ENCODE measurements at regions not wholly inside any gene's neighbourhood (a gene's known extent, or its start where the extent isn't known, plus 50 kb on each side); places are given as distances from the start of the nearest gene placed in this dataset.

DNA sequence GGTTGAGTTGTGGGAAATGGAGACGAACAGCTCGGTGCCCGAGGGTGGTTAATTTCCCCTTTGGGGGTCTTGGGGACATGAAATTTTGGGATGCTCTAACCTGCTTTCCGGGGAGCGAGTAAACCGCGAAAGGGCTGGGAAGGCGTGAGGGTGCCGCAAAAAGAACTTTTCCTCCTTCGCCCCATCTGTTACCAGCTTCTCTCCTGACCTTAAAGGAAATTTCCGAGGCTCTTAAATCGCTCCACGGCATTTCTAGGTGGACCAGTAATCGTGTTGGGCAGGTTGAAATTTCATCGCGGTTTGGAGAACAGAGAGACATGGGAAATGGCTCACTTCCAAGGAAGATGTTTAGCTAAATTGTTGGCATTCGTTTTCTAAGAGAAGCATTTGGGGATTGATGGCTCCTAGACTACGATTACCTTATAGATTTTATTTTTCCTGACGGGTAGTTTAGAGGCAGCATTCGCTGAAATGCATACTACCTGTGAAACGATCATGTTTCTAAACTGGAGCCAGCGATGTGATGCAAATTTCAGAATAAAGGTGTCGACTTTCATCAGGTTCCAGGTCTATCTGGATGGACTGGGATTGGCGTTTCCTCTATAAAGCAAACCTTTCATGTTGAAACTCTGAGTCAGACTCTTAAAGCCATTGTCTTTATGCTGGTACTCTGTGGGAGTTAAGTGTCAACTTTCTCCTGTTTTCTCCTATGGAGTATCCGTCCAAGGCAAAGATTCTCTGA, 414.5 kb downstream of the PCNX1 start:
- Histone ChIP-seq H3K4me1 (ENCODE audit: control insufficient read depth, insufficient read depth, low read length) (peaks cover 5% of the 10 kb centered on the region), H2BK15ac (ENCODE audit: low read depth, low read length) (peak overlapping the region; percentile 0; the same call in 1 of the 3 replicates), H3K4me3 (ENCODE audit: insufficient read depth, low read depth, low read length) (peak overlapping the region; percentile 96), H4K8ac (ENCODE audit: low read depth in 2 of 2, low read length in 2 of 2) (peak overlapping the region; percentile 18 to 19), H4K91ac (ENCODE audit: insufficient read depth, low read depth, low read length) (peak overlapping the region; percentile 84), H3K36me3 (ENCODE audit: control insufficient read depth, insufficient read depth, low read length) (no peaks in the 10 kb centered on the region), H4K20me1 (ENCODE audit: insufficient read depth, low read length) (no peaks in the 10 kb centered on the region), H3K4ac (ENCODE audit: low read depth, low read length) (peak overlapping the region; percentile 86), H2BK20ac (ENCODE audit: low read depth, low read length) (0 out of 2 replicates have a peak overlapping the region, but pooled peaks have one; percentile 20), H3K23ac (ENCODE audit: low read depth, low read length) (peak overlapping the region; percentile 37), H2AK5ac (ENCODE audit: low read depth, low read length) (peak overlapping the region; percentile 80; the same call in 1 of the 2 replicates), H4K5ac (ENCODE audit: low read depth, low read length) (peak overlapping the region; percentile 47), H3K14ac (replicated peaks; ENCODE audit: low read depth, low read length) (peak overlapping the region; percentile 80), H3K56ac (ENCODE audit: extremely low read depth, insufficient read depth, low read length) (peak overlapping the region; percentile 77), H2BK5ac (ENCODE audit: low read depth, low read length, poor library complexity, severe bottlenecking) (peak overlapping the region; percentile 92), H3K4me2 (ENCODE audit: low read depth, low read length) (peak overlapping the region; percentile 97), H3K9ac (ENCODE audit: low read depth, low read length) (peak overlapping the region; percentile 85), H2AK9ac (replicated peaks; ENCODE audit: low read depth, low read length, poor library complexity) (peak overlapping the region; percentile 70), H2AFZ (replicated peaks; ENCODE audit: low read length, poor library complexity) (peak overlapping the region; percentile 87), H2BK120ac (ENCODE audit: low read depth, low read length) (peak overlapping the region; percentile 69), H3K79me1 (ENCODE audit: low read depth in 1 of 2, low read length in 2 of 2) (peaks cover 7 to 40% of the 10 kb centered on the region in 2 experiments), H3K9me1 (ENCODE audit: insufficient read depth, low read length) (no peaks in the 10 kb centered on the region; the same call in 1 of the 2 replicates), H3K27ac (ENCODE audit: insufficient read depth, low read length) (peak overlapping the region; percentile 91), H3K18ac (ENCODE audit: low read depth, low read length) (peak overlapping the region; percentile 56), H3K27me3 (ENCODE audit: control insufficient read depth, insufficient read depth, low read length) (no peaks in the 10 kb centered on the region), H3K9me3 (ENCODE audit: control insufficient read depth, insufficient read depth, low read length) (no peaks in the 10 kb centered on the region)
- intact Hi-C loops (cut with micrococcal nuclease) (loop anchor here (1.0 to 5.0 kb wide), 9 partner anchors 51 to 536 kb away; no protein-coding TSS in a partner anchor), dilution Hi-C loops (cut with HindIII; ENCODE audit: low sequenced_read_pairs, unreplicated experiment) (no loop called here), in situ Hi-C loops (cut with MboI; ENCODE audit: low sequenced_read_pairs) (no loop called here)
- no TSS peak for BruUV-seq (replicated peaks)
- ChIA-PET CTCF (interaction anchor here (1.0 to 2.3 kb wide), 6 partner anchors 90 to 431 kb away, joined by 3 to 7 read pairs (median 4); no protein-coding TSS in a partner anchor), POLR2A (ENCODE audit: unreplicated experiment) (interaction anchor here (0.6 to 0.7 kb wide), 3 partner anchors 41 to 434 kb away, joined by 3 to 4 read pairs (median 3); no protein-coding TSS in a partner anchor)
- ATAC-seq (ENCODE audit: low read depth): no peak
- 6% methylated on average over 5 of the region's 25 CpGs; no CpG with 5 or more reads in 1 of the 2 experiments for WGBS, 2 experiments (ENCODE audit: extremely low coverage in 2 of 2, insufficient read length in 1 of 2)
- DNase-seq: peak; percentile 63
- TF ChIP-seq RCOR1 (IDR thresholded peaks at IDR 0.05; ENCODE audit: insufficient replicate concordance, low read length) (no peak), MAFK (IDR thresholded peaks at IDR 0.05; ENCODE audit: low read depth, low read length) (no peak), BHLHE40 (IDR thresholded peaks at IDR 0.05; ENCODE audit: low read depth, low read length) (no peak), NFE2L2 (IDR thresholded peaks at IDR 0.05; ENCODE audit: low read depth, low read length) (no peak), MAZ (IDR thresholded peaks at IDR 0.05; ENCODE audit: borderline replicate concordance, low read depth, low read length) (no peak), CHD1 (IDR thresholded peaks at IDR 0.05; ENCODE audit: low read depth, low read length) (no peak)
- TF ChIP-seq, protein P1, sequence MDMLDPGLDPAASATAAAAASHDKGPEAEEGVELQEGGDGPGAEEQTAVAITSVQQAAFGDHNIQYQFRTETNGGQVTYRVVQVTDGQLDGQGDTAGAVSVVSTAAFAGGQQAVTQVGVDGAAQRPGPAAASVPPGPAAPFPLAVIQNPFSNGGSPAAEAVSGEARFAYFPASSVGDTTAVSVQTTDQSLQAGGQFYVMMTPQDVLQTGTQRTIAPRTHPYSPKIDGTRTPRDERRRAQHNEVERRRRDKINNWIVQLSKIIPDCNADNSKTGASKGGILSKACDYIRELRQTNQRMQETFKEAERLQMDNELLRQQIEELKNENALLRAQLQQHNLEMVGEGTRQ (IDR thresholded peaks at IDR 0.05; ENCODE audit: low read depth, low read length): no peak
